Uterus (tissue), 2 donors: ENCODE measurements at regions not wholly inside any gene's neighbourhood (a gene's known extent, or its start where the extent isn't known, plus 50 kb on each side); places are given as distances from the start of the nearest gene placed in this dataset.

Experiments used
- CTCF ChIP-seq, 4 experiments: fragments of 200-600 bp in 2 of 4; fragments of 450-650 bp in 2 of 4; sonication (generic) in 2 of 4; IDR thresholded peaks; one replicate each; pipeline ENCODE4 v1.5.1; 2016 to 2019; ENCODE audit warnings: antibody characterized with exemption in 4 of 4, mild to moderate bottlenecking in 2 of 4, moderate library complexity in 1 of 4
- POLR2A ChIP-seq, 2 donors: fragments of 450-650 bp; IDR thresholded peaks; one replicate each; pipeline ENCODE4 v1.6.1; 2016; ENCODE audit warnings: antibody characterized with exemption in 2 of 2, mild to moderate bottlenecking in 1 of 2, moderate library complexity in 1 of 2

DNA sequence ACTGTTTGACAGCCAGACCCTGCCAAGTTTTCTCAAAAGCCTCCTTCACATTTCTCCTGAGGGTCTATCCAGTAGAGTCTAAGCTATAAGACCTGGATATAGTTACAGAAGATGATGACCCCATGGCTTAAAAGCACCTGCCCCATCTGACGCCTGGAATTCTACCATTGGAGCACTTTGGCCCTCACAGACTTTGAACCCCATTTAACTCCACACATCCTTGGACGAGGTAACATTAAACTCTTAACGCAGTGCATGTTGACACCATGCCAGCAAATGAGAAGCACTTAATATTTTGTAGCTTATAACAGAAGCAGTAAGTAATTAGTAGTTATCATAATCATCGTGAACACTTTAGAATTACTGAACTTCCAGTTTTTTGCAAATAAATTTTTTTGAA is 61.9 kb upstream of the SMNDC1 start:
- TF ChIP-seq CTCF (IDR thresholded peaks at IDR 0.05) (no peak), POLR2A (IDR thresholded peaks at IDR 0.05) (no peak)
